PFSK-1 (cell line): ENCODE measurements at regions not wholly inside any gene's neighbourhood (a gene's known extent, or its start where the extent isn't known, plus 50 kb on each side); places are given as distances from the start of the nearest gene placed in this dataset.

Source experiments
- FOXP2 ChIP-seq: optimal IDR thresholded peaks from 2 replicates; pipeline ENCODE3; 2011; ENCODE audit warnings: borderline replicate concordance, control low read depth, inconsistent platforms; ENCODE audit not compliant: insufficient read depth; ENCODE audit errors: extremely low read length, extremely low read depth
- POLR2AphosphoS5 ChIP-seq: IDR thresholded peaks from 2 replicates; pipeline ENCODE4 v1.6.1; 2012; ENCODE audit warnings: low read depth, mild to moderate bottlenecking, control low read depth, low read length, moderate library complexity
- SIN3A ChIP-seq: IDR thresholded peaks from 2 replicates; pipeline ENCODE4 v1.6.1; 2012; ENCODE audit warnings: mild to moderate bottlenecking, low read length, moderate library complexity, borderline replicate concordance; ENCODE audit not compliant: insufficient read depth
- TAF1 ChIP-seq: IDR thresholded peaks from 2 replicates; pipeline ENCODE4 v1.6.1; 2012; ENCODE audit warnings: low read length, control low read depth, borderline replicate concordance; ENCODE audit not compliant: insufficient read depth
- TF ChIP-seq, protein P1 (sequence below), 2 experiments: IDR thresholded peaks; 2 replicates each; pipeline versions ENCODE4 v1.6.1 to v1.8.0; 2011 to 2012; ENCODE audit warnings: low read depth in 2 of 2, low read length in 2 of 2, control low read depth in 1 of 2, inconsistent platforms in 1 of 2, mild to moderate bottlenecking in 1 of 2, moderate library complexity in 1 of 2; ENCODE audit not compliant: insufficient read depth in 1 of 2

GRCh38 chr18:45277908-45278307, 337.4 kb upstream of the SLC14A2 start:
- TF ChIP-seq SIN3A, result no peak
- no peak for TF ChIP-seq FOXP2
- no peak for TF ChIP-seq TAF1
- no peak for TF ChIP-seq POLR2AphosphoS5
- TF ChIP-seq, protein P1, sequence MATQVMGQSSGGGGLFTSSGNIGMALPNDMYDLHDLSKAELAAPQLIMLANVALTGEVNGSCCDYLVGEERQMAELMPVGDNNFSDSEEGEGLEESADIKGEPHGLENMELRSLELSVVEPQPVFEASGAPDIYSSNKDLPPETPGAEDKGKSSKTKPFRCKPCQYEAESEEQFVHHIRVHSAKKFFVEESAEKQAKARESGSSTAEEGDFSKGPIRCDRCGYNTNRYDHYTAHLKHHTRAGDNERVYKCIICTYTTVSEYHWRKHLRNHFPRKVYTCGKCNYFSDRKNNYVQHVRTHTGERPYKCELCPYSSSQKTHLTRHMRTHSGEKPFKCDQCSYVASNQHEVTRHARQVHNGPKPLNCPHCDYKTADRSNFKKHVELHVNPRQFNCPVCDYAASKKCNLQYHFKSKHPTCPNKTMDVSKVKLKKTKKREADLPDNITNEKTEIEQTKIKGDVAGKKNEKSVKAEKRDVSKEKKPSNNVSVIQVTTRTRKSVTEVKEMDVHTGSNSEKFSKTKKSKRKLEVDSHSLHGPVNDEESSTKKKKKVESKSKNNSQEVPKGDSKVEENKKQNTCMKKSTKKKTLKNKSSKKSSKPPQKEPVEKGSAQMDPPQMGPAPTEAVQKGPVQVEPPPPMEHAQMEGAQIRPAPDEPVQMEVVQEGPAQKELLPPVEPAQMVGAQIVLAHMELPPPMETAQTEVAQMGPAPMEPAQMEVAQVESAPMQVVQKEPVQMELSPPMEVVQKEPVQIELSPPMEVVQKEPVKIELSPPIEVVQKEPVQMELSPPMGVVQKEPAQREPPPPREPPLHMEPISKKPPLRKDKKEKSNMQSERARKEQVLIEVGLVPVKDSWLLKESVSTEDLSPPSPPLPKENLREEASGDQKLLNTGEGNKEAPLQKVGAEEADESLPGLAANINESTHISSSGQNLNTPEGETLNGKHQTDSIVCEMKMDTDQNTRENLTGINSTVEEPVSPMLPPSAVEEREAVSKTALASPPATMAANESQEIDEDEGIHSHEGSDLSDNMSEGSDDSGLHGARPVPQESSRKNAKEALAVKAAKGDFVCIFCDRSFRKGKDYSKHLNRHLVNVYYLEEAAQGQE (IDR thresholded peaks at IDR 0.05; ENCODE audit: insufficient read depth in 1 of 2, low read depth in 2 of 2, low read length in 2 of 2), result no peak

- TF ChIP-seq, protein P1 (IDR thresholded peaks at IDR 0.05; ENCODE audit: insufficient read depth in 1 of 2, low read depth in 2 of 2, low read length in 2 of 2), result no peak
- no peak for TF ChIP-seq FOXP2
These were observed 334.6 kb upstream of the SLC14A2 start for GRCh38 chr18:45280481-45281276.

DNA sequence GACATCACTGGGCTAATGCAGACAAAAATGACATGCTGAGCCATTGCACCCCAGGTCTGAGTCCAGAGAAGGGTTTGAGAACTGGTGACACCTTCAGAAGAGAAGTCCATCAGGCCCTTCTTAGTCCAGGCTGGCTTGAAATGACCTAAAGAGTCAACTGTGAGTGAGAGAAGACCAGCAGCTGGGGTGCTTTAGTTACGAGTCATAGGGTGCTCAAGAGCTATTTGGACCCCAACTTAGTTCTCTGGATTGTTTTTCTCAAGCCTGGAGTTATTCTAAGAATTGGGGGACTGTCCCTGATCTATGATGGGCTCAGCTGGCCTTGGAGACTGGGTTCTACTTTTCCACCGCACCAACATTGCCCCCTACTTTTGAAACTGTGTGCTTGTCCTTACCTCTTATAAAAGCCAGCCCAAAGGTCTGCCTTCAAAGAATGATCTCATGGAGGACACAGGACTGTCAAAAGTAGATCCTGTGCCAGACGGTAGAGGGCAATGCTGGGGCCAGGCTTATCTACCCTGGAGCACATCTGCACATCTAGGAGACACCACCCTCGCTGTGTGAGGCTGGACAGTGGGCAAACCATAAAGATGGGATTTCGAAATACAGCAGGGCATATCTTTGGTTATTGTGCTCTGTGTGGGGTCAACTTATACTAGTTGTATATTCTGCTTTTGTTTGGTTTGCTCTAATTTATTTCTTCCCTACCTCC, 333.0 kb upstream of the SLC14A2 start:
- TF ChIP-seq POLR2AphosphoS5 (no peak), FOXP2 (no peak), SIN3A (no peak), TAF1 (no peak)
- TF ChIP-seq, protein P1 (IDR thresholded peaks at IDR 0.05; ENCODE audit: insufficient read depth in 1 of 2, low read depth in 2 of 2, low read length in 2 of 2), result no peak

DNA sequence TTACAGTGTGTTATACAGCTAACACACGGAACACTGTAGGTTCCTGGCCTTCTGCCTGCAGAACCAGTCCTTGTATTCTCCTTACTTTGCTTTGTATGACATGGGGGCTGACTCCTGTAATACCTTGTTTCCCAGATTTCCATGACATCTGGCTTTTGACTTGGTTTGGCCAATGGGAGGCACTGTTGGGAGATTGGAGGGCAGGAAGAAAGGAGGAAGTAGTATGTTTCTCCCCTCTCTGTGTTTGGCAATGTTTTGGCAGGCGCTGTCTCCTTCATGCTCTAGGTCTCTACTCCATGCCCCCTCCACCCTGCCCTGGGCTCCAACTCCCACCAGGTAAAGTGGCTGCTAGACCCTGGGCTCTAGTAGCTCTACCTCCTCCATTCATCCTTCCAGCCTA, 331.1 kb upstream of the SLC14A2 start:
- TF ChIP-seq POLR2AphosphoS5 (no peak), TAF1 (no peak), FOXP2 (no peak), SIN3A (no peak)
- TF ChIP-seq, protein P1 (IDR thresholded peaks at IDR 0.05; ENCODE audit: insufficient read depth in 1 of 2, low read depth in 2 of 2, low read length in 2 of 2), result no peak
